SH-SY5Y (cell line): ENCODE measurements at regions not wholly inside any gene's neighbourhood (a gene's known extent, or its start where the extent isn't known, plus 50 kb on each side); places are given as distances from the start of the nearest gene placed in this dataset.

Experiments
- GATA2 ChIP-seq: IDR thresholded peaks from 2 replicates; pipeline ENCODE4 v1.6.1; 2011; ENCODE audit warnings: mild to moderate bottlenecking, low read depth, low read length
- GATA3 ChIP-seq: IDR thresholded peaks from 2 replicates; pipeline ENCODE4 v1.6.1; 2011; ENCODE audit warnings: low read depth, mild to moderate bottlenecking, low read length, moderate library complexity

DNA sequence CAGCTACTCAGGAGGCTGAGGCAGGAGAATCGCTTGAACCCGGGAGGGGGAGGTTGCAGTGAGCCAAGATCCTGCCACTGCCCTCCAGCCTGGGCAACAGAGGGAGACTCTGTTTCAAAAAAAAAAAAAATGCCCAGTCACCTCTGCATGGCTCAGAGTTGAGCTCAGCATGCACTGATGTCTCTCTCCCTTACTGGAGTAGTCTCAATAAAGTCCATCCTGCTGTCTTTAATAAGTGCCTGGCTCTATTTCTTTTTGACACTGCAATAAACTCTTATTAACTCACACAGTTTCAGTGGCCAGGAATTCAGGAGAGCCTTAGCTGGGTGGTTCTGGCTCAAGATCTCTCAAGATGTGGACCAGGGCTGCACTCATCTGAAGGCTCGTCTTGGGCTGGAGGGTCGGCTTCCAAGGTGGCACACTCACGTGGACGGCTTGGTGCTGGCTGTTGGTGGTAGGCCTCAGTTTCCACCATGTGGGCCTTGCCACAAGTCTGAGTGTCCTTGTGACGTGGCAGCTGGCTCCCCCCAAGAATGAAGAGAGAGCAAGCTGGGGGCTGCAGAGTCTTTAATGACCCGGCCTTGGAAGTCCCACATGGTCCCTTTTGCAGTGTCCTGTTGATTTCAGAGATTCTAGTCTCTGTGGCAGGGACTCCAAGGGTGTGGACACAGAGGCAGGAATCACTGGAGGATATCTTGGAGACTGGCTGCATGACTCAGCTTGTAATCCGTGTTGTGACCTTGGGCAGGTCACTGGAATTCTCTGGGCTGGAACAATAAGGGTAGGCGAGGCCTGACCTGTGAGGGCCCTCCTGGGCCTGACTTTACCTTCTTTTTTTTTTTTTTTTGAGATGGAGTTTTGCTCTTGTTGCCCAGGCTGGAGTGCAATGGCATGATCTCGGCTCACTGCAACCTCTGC, 85.9 kb upstream of the KMT2C start:
- no peak for TF ChIP-seq GATA2
- no peak for TF ChIP-seq GATA3
